Panc1 (cell line): ENCODE measurements at regions not wholly inside any gene's neighbourhood (a gene's known extent, or its start where the extent isn't known, plus 50 kb on each side); places are given as distances from the start of the nearest gene placed in this dataset.

Experiments
- ATAC-seq: fragments of 200-7000 bp; cut with Tn5 transposase; 2 replicates; pipeline ENCODE4 v1.9.1; 2020; ENCODE audit warnings: mild to moderate bottlenecking, moderate library complexity
- BruUV-seq: library from RNA; stranded (reverse); fragments of 400-500 nt; replicated peaks from 2 replicates; lab custom pipeline; 2021; lab: Mats Ljungman, UMichigan
- CTCF ChIA-PET: fragments of 300-600 bp; sonication (Branson Sonifier 250); formaldehyde crosslinking; loops from one replicate; lab custom pipeline; 2022; ENCODE audit warnings: antibody characterized with exemption; lab: Charles Lee
- POLR2A ChIA-PET: fragments of 300-600 bp; sonication (Branson Sonifier 250); formaldehyde crosslinking; loops from one replicate; lab custom pipeline; 2022; ENCODE audit warnings: antibody characterized with exemption; lab: Charles Lee
- DNase-seq: peaks from one replicate; pipeline ENCODE4 v3.0.0-alpha.2; 2010; ENCODE audit warnings: low read depth, low spot score
- H3K27ac ChIP-seq: 2 replicates; pipeline ENCODE4 v1.5.1; 2011; ENCODE audit warnings: mild to moderate bottlenecking, low read length, inconsistent platforms
- H3K27me3 ChIP-seq: fragments of 200-500 bp; sonication (Bioruptor generic); 2 replicates; pipeline ENCODE4 v1.6.0; 2014; ENCODE audit warnings: low read length, inconsistent platforms; ENCODE audit not compliant: control insufficient read depth, insufficient read depth
- H3K36me3 ChIP-seq: fragments of 200-500 bp; sonication (Bioruptor generic); 2 replicates; pipeline ENCODE4 v1.5.1; 2014; ENCODE audit warnings: inconsistent platforms, mild to moderate bottlenecking, low read length, moderate library complexity; ENCODE audit not compliant: control insufficient read depth, insufficient read depth
- H3K4me1 ChIP-seq: 2 replicates; pipeline ENCODE4 v1.5.1; 2011; ENCODE audit warnings: inconsistent platforms, mild to moderate bottlenecking, low read length, moderate library complexity; ENCODE audit not compliant: control insufficient read depth, insufficient read depth
- H3K4me3 ChIP-seq, 2 experiments: 2 replicates each; pipeline ENCODE4 v1.5.1; 2011 to 2012; ENCODE audit warnings: low read depth in 2 of 2, low read length in 2 of 2, mild to moderate bottlenecking in 2 of 2, inconsistent platforms in 1 of 2, moderate library complexity in 1 of 2
- H3K9me3 ChIP-seq: fragments of 200-500 bp; sonication (Bioruptor generic); 2 replicates; pipeline ENCODE4 v1.5.1; 2014; ENCODE audit warnings: low read depth, mild to moderate bottlenecking, inconsistent platforms, low read length, moderate library complexity; ENCODE audit not compliant: control insufficient read depth, insufficient read depth
- CTCF ChIP-seq: fragments of 450-650 bp; IDR thresholded peaks from 2 replicates; pipeline ENCODE4 v1.5.1; 2017; ENCODE audit warnings: mild to moderate bottlenecking
- POLR2AphosphoS5 ChIP-seq: IDR thresholded peaks from 2 replicates; pipeline ENCODE4 v1.6.1; 2012; ENCODE audit warnings: mild to moderate bottlenecking, low read depth, low read length, moderate library complexity
- SIN3A ChIP-seq: IDR thresholded peaks from 2 replicates; pipeline ENCODE4 v1.6.1; 2012; ENCODE audit warnings: low read depth, mild to moderate bottlenecking, low read length, moderate library complexity, borderline replicate concordance; ENCODE audit not compliant: insufficient read depth
- TCF7L2 ChIP-seq: IDR thresholded peaks from 2 replicates; pipeline ENCODE4 v1.6.1; 2011; ENCODE audit warnings: mild to moderate bottlenecking, low read depth, low read length, inconsistent platforms
- in situ Hi-C: cut with HindIII; loops from 2 replicates; pipeline ENCODE4 v1.10.0; 2016; ENCODE audit warnings: low sequenced_read_pairs, low pct_unique_long_range_greater_than_20kb
- intact Hi-C: fragments of 100-400 bp; cut with micrococcal nuclease; formaldehyde crosslinking; loops from one replicate; pipeline ENCODE4 v1.10.0; 2022; ENCODE audit not compliant: unreplicated experiment
- TF ChIP-seq, protein P1 (sequence below), 2 experiments: IDR thresholded peaks; 2 replicates each; pipeline ENCODE4 v1.6.1; 2011 to 2012; ENCODE audit warnings: low read depth in 2 of 2, control low read depth in 1 of 2, low read length in 1 of 2, mild to moderate bottlenecking in 1 of 2, moderate library complexity in 1 of 2; ENCODE audit not compliant: insufficient read depth in 1 of 2

GRCh38 chrX:84611843-84612636 is 109.8 kb upstream of the HDX start:
- Histone ChIP-seq H3K4me1 (no peaks in the 10 kb centered on the region), H3K9me3 (no peaks in the 10 kb centered on the region), H3K27me3 (no peaks in the 10 kb centered on the region), H3K4me3 (no peak overlapping the region), H3K27ac (no peak overlapping the region), H3K36me3 (no peaks in the 10 kb centered on the region)
- TF ChIP-seq TCF7L2 (no peak), POLR2AphosphoS5 (no peak), CTCF (no peak), SIN3A (no peak)
- TF ChIP-seq, protein P1, sequence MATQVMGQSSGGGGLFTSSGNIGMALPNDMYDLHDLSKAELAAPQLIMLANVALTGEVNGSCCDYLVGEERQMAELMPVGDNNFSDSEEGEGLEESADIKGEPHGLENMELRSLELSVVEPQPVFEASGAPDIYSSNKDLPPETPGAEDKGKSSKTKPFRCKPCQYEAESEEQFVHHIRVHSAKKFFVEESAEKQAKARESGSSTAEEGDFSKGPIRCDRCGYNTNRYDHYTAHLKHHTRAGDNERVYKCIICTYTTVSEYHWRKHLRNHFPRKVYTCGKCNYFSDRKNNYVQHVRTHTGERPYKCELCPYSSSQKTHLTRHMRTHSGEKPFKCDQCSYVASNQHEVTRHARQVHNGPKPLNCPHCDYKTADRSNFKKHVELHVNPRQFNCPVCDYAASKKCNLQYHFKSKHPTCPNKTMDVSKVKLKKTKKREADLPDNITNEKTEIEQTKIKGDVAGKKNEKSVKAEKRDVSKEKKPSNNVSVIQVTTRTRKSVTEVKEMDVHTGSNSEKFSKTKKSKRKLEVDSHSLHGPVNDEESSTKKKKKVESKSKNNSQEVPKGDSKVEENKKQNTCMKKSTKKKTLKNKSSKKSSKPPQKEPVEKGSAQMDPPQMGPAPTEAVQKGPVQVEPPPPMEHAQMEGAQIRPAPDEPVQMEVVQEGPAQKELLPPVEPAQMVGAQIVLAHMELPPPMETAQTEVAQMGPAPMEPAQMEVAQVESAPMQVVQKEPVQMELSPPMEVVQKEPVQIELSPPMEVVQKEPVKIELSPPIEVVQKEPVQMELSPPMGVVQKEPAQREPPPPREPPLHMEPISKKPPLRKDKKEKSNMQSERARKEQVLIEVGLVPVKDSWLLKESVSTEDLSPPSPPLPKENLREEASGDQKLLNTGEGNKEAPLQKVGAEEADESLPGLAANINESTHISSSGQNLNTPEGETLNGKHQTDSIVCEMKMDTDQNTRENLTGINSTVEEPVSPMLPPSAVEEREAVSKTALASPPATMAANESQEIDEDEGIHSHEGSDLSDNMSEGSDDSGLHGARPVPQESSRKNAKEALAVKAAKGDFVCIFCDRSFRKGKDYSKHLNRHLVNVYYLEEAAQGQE (IDR thresholded peaks at IDR 0.05; ENCODE audit: insufficient read depth in 1 of 2, low read depth in 2 of 2, low read length in 1 of 2): no peak
- no TSS peak for BruUV-seq
- ChIA-PET CTCF (no interaction called here), POLR2A (no interaction called here)
- intact Hi-C loops: no loop called here
- DNase-seq (no peak), ATAC-seq (no peak)
- in situ Hi-C loops: no loop called here

- ChIA-PET CTCF (no interaction called here), POLR2A (no interaction called here)
- H3K27me3 ChIP-seq: no peaks in the 10 kb centered on the region
- ATAC-seq: no peak
- in situ Hi-C loops (no loop called here), intact Hi-C loops (no loop called here)
- BruUV-seq: no TSS peak
- no peak overlapping the region for H3K4me3 ChIP-seq
- H3K9me3 ChIP-seq: no peaks in the 10 kb centered on the region
- no peaks in the 10 kb centered on the region for H3K36me3 ChIP-seq
- H3K27ac ChIP-seq: no peak overlapping the region
- H3K4me1 ChIP-seq: no peaks in the 10 kb centered on the region
- DNase-seq: no peak
- TF ChIP-seq, protein P1 (IDR thresholded peaks at IDR 0.05; ENCODE audit: insufficient read depth in 1 of 2, low read depth in 2 of 2, low read length in 1 of 2): no peak
- TF ChIP-seq CTCF (no peak), POLR2AphosphoS5 (no peak), SIN3A (no peak), TCF7L2 (no peak)
Observed at GRCh38 chrX:84634201-84634782, 132.0 kb upstream of the HDX start.
